Large intestine (tissue), 3 donors: ENCODE measurements at regions not wholly inside any gene's neighbourhood (a gene's known extent, or its start where the extent isn't known, plus 50 kb on each side); places are given as distances from the start of the nearest gene placed in this dataset.

Experiments
- DNase-seq, 2 donors: peaks; one replicate each; pipeline versions ENCODE4 v3.0.0 to v3.0.0-alpha.2; 2013
- H3K27ac ChIP-seq: one replicate; pipeline ENCODE4 v1.5.1; 2013; ENCODE audit warnings: low read length
- H3K27me3 ChIP-seq: 2 replicates; pipeline ENCODE4 v1.6.1; 2013; ENCODE audit warnings: low read length; ENCODE audit not compliant: control insufficient read depth, insufficient read depth
- H3K36me3 ChIP-seq: 2 replicates; pipeline ENCODE4 v1.6.1; 2013; ENCODE audit warnings: low read length; ENCODE audit not compliant: control insufficient read depth, insufficient read depth
- H3K4me1 ChIP-seq: one replicate; pipeline ENCODE4 v1.6.1; 2013; ENCODE audit warnings: low read length; ENCODE audit not compliant: control insufficient read depth, insufficient read depth
- H3K4me3 ChIP-seq: one replicate; pipeline ENCODE4 v1.5.1; 2013; ENCODE audit warnings: low read length
- H3K9me3 ChIP-seq: one replicate; pipeline ENCODE4 v1.6.1; 2013; ENCODE audit warnings: mild to moderate bottlenecking, low read depth, low read length, moderate library complexity; ENCODE audit not compliant: control insufficient read depth
- WGBS: methylation state at CpG from one replicate; pipeline ENCODE4 v1.1.5; 2013; ENCODE audit warnings: low lambda C conversion rate; ENCODE audit not compliant: insufficient coverage; 5-methylcytosine and 5-hydroxymethylcytosine counted together

DNA sequence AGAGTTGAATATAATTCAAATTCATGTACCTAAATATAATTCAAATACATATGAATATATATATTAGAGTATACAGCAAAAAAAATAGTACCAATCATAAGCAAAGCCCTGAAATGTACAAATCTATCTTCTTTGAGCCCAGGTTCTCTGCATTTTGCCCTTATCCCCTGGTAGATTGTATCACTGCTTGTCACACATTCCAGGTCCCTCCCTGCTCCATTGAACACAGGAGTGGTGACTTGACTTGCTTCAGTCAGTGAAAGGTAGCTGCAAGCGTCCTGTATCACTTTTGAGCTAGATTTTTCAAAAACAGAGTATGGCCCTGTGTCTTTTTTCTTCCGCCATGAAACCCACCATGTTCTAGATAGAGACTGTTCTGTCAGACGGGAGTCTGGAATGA is 369.4 kb downstream of the LIG4 start:
- Histone ChIP-seq H3K27me3 (no peaks in the 10 kb centered on the region), H3K4me1 (no peaks in the 10 kb centered on the region), H3K36me3 (no peaks in the 10 kb centered on the region), H3K27ac (no peak overlapping the region), H3K9me3 (no peaks in the 10 kb centered on the region), H3K4me3 (no peak overlapping the region)
- no CpG with 5 or more reads among the region's 3 CpGs for WGBS
- no peak for DNase-seq

DNA sequence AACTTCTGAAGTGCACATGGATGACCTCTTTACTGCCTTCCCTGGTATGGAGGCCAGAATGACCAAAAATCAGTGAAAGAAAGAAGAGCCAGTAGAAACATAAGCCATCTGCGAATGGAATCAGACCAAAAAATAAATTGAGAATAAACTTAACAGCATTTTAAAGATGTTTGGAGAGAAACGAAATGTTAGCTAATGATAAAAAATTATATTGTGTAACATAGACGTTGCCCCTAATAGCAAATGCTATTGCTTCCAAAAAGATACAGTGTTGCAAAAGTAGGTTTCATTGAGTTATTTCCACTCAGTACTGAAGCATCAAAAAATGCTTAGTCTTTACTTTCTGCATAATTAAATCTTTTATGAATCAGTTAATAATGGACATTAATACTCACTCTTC is 371.7 kb downstream of the LIG4 start:
- H3K4me1 ChIP-seq = no peaks in the 10 kb centered on the region
- no peak overlapping the region for H3K4me3 ChIP-seq
- 100% methylated on average over 2 of the region's 3 CpGs for WGBS
- no peak for DNase-seq
- H3K27ac ChIP-seq = no peak overlapping the region
- no peaks in the 10 kb centered on the region for H3K36me3 ChIP-seq
- H3K27me3 ChIP-seq = no peaks in the 10 kb centered on the region
- no peaks in the 10 kb centered on the region for H3K9me3 ChIP-seq

DNA sequence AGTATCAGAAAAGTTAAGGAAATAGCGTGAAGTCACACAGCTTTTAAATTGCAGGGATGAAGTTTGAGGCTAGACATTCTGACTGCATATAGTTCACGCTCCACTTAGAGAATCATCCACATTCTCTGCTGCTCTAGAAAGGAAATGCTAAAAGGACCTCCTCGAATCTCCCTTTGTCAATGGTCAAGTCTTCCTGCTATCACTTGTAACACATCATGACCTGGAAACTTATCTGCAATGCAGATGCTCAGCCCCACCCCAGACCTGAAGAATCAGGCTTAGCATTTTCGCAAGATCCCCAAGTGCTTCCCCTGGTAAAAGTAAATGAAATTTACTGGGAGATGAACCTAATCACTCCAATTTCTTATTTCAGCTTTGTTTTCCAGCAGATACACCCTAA is 372.1 kb downstream of the LIG4 start:
- Histone ChIP-seq H3K36me3 (no peaks in the 10 kb centered on the region), H3K4me1 (no peaks in the 10 kb centered on the region), H3K9me3 (no peaks in the 10 kb centered on the region), H3K4me3 (no peak overlapping the region), H3K27me3 (no peaks in the 10 kb centered on the region), H3K27ac (no peak overlapping the region)
- WGBS = 92% methylated on average over 2 of the region's 4 CpGs
- DNase-seq = no peak

GRCh38 chr13:107842562-107843180 is 372.7 kb downstream of the LIG4 start:
- H3K27me3 ChIP-seq = no peaks in the 10 kb centered on the region
- no peak for DNase-seq
- H3K27ac ChIP-seq = no peak overlapping the region
- no peaks in the 10 kb centered on the region for H3K9me3 ChIP-seq
- 0% methylated on average over 1 of the region's 3 CpGs for WGBS
- no peaks in the 10 kb centered on the region for H3K36me3 ChIP-seq
- H3K4me3 ChIP-seq = no peak overlapping the region
- no peaks in the 10 kb centered on the region for H3K4me1 ChIP-seq

GRCh38 chr13:107838588-107839161 is 376.7 kb downstream of the LIG4 start:
- H3K36me3 ChIP-seq = no peaks in the 10 kb centered on the region
- no peaks in the 10 kb centered on the region for H3K4me1 ChIP-seq
- no peak overlapping the region for H3K4me3 ChIP-seq
- H3K27ac ChIP-seq = no peak overlapping the region
- no peak for DNase-seq
- no peaks in the 10 kb centered on the region for H3K27me3 ChIP-seq
- WGBS = no CpG with 5 or more reads among the region's 3 CpGs
- no peaks in the 10 kb centered on the region for H3K9me3 ChIP-seq

DNA sequence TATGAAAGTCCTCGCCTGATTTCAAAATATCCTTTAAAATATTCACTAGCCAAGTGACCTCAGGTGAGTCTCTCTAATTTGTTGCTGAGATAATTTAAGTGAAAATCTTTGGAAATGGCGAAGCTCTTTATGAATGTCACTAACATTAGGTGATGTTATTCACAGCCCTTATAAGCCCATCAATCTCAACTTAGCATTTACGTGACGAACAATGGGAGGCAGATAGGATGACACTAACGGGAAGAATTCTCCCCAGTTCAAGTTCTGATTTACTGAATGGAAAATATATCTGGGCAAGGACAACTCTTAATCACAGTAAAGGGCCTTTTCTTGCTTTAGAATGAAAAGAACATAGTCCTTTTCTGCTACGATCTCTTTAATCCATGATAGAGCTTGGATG is 378.7 kb downstream of the LIG4 start:
- H3K9me3 ChIP-seq = no peaks in the 10 kb centered on the region
- H3K4me1 ChIP-seq = no peaks in the 10 kb centered on the region
- 80% methylated on average over 3 of the region's 6 CpGs for WGBS

GRCh38 chr13:107835339-107836018 is 379.9 kb downstream of the LIG4 start:
- H3K27me3 ChIP-seq = no peaks in the 10 kb centered on the region
- H3K36me3 ChIP-seq = no peaks in the 10 kb centered on the region
- H3K9me3 ChIP-seq = no peaks in the 10 kb centered on the region
- no CpG with 5 or more reads among the region's 4 CpGs for WGBS
- H3K27ac ChIP-seq = no peak overlapping the region
- no peak for DNase-seq
- H3K4me1 ChIP-seq = no peaks in the 10 kb centered on the region
- no peak overlapping the region for H3K4me3 ChIP-seq

More for the DNA sequence above, 378.7 kb downstream of the LIG4 start:
- Histone ChIP-seq H3K36me3 (no peaks in the 10 kb centered on the region), H3K27ac (no peak overlapping the region), H3K4me3 (no peak overlapping the region), H3K27me3 (no peaks in the 10 kb centered on the region)
- DNase-seq = no peak

DNA sequence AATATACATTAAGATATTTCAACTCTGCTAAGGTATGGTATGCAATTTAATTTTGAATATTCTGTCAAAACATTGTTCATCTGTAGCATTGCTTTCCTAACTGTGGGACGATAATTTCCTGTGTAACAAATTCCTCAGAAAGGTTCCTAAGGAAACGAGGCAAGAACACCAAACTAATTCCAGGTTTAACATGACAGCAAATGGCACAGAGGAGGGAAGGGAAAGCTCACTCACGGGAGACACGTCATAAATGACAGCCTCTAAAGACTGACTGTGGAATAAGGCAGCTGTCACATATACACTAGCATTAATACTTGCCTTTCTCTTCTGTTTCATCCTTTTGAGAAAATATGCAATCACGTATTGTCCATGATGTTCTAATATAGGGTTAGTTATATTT is 380.6 kb downstream of the LIG4 start:
- Histone ChIP-seq H3K4me3 (no peak overlapping the region), H3K4me1 (no peaks in the 10 kb centered on the region), H3K9me3 (no peaks in the 10 kb centered on the region), H3K27me3 (no peaks in the 10 kb centered on the region), H3K27ac (no peak overlapping the region), H3K36me3 (no peaks in the 10 kb centered on the region)
- no peak for DNase-seq
- 80% methylated on average over 2 of the region's 5 CpGs for WGBS

- Histone ChIP-seq H3K36me3 (no peaks in the 10 kb centered on the region), H3K9me3 (no peaks in the 10 kb centered on the region), H3K4me3 (no peak overlapping the region), H3K4me1 (no peaks in the 10 kb centered on the region), H3K27me3 (no peaks in the 10 kb centered on the region), H3K27ac (no peak overlapping the region)
- no peak for DNase-seq
- WGBS = no CpG with 5 or more reads among the region's 1 CpG
Measured at GRCh38 chr13:107834281-107834680, 381.1 kb downstream of the LIG4 start.

GRCh38 chr13:107832500-107833100 is 382.7 kb downstream of the LIG4 start:
- 74% methylated on average over 3 of the region's 10 CpGs for WGBS
- DNase-seq = no peak
- H3K9me3 ChIP-seq = no peaks in the 10 kb centered on the region
- H3K27ac ChIP-seq = no peak overlapping the region
- no peaks in the 10 kb centered on the region for H3K4me1 ChIP-seq
- H3K4me3 ChIP-seq = no peak overlapping the region
- H3K36me3 ChIP-seq = no peaks in the 10 kb centered on the region
- H3K27me3 ChIP-seq = no peaks in the 10 kb centered on the region
